ENCODE measurements at regions not wholly inside any gene's neighbourhood (a gene's known extent, or its start where the extent isn't known, plus 50 kb on each side); places are given as distances from the start of the nearest gene placed in this dataset.

GRCh38 chr1:43073490-43074230 lies 98.4 kb downstream of the EBNA1BP2 start:
- Histone ChIP-seq H3F3A (ENCODE audit: insufficient read depth) (no peaks in the 10 kb centered on the region), H3K27ac (no peak overlapping the region), H3K36me3 (ENCODE audit: low read depth) (no peaks in the 10 kb centered on the region), H3K9me2 (ENCODE audit: insufficient read depth) (no peaks in the 10 kb centered on the region), H3K4me1 (ENCODE audit: insufficient read depth) (no peaks in the 10 kb centered on the region), H3K4me2 (ENCODE audit: unreplicated experiment) (no peak overlapping the region), H3K79me2 (ENCODE audit: insufficient read depth) (no peaks in the 10 kb centered on the region), H3K4me3 (no peak overlapping the region), H3K9ac (no peak overlapping the region), H2AFZ (0 out of 2 replicates have a peak overlapping the region, but pooled peaks have one; percentile 22), H3K27me3 (replicated peaks; ENCODE audit: insufficient read depth) (no peaks in the 10 kb centered on the region), H4K20me1 (ENCODE audit: insufficient read depth) (no peaks in the 10 kb centered on the region), H3K9me3 (ENCODE audit: low read depth) (no peaks in the 10 kb centered on the region)
- TF ChIP-seq EZH2phosphoT487 (IDR thresholded peaks at IDR 0.05; ENCODE audit: insufficient read depth, low read depth): no peak
- TF ChIP-seq EZH2 (IDR thresholded peaks at IDR 0.05; ENCODE audit: insufficient read depth, poor library complexity, severe bottlenecking): no peak
- peak; percentile 83 for DNase-seq
- in situ Hi-C loops (cut with MboI): loop anchor here (10.0 kb wide), 1 partner anchor 299 kb away; no protein-coding TSS in a partner anchor
- WGBS, 2 experiments (ENCODE audit: low coverage in 1 of 2, low lambda C conversion rate in 2 of 2, missing lambda C conversion rate in 2 of 2): 27 to 34% methylated on average over 8 of the region's 8 CpGs

GRCh38 chr1:43072314-43072713 lies 99.8 kb downstream of the EBNA1BP2 start:
- H3K9me3 ChIP-seq (ENCODE audit: low read depth): no peaks in the 10 kb centered on the region
- in situ Hi-C loops (cut with MboI): loop anchor here (10.0 kb wide), 1 partner anchor 298 kb away; no protein-coding TSS in a partner anchor
- TF ChIP-seq EZH2 (IDR thresholded peaks at IDR 0.05; ENCODE audit: insufficient read depth, poor library complexity, severe bottlenecking) (no peak), EZH2phosphoT487 (IDR thresholded peaks at IDR 0.05; ENCODE audit: insufficient read depth, low read depth) (no peak)
- H3F3A ChIP-seq (ENCODE audit: insufficient read depth): no peaks in the 10 kb centered on the region
- H3K36me3 ChIP-seq (ENCODE audit: low read depth): no peaks in the 10 kb centered on the region
- H4K20me1 ChIP-seq (ENCODE audit: insufficient read depth): no peaks in the 10 kb centered on the region
- no peak overlapping the region for H3K27ac ChIP-seq
- H3K4me3 ChIP-seq: no peak overlapping the region
- no peak for DNase-seq
- H3K27me3 ChIP-seq (replicated peaks; ENCODE audit: insufficient read depth): no peaks in the 10 kb centered on the region
- H3K9me2 ChIP-seq (ENCODE audit: insufficient read depth): no peaks in the 10 kb centered on the region
- H3K4me2 ChIP-seq (ENCODE audit: unreplicated experiment): no peak overlapping the region
- WGBS, 2 experiments (ENCODE audit: low coverage in 1 of 2, low lambda C conversion rate in 2 of 2, missing lambda C conversion rate in 2 of 2): 77 to 82% methylated on average over 4 of the region's 4 CpGs
- H3K4me1 ChIP-seq (ENCODE audit: insufficient read depth): no peaks in the 10 kb centered on the region
- no peak overlapping the region for H3K9ac ChIP-seq
- H2AFZ ChIP-seq: no peak overlapping the region
- H3K79me2 ChIP-seq (ENCODE audit: insufficient read depth): no peaks in the 10 kb centered on the region

GRCh38 chr1:43071241-43071640 lies 100.8 kb downstream of the EBNA1BP2 start:
- no peak overlapping the region for H3K27ac ChIP-seq
- no peaks in the 10 kb centered on the region for H3K79me2 ChIP-seq (ENCODE audit: insufficient read depth)
- in situ Hi-C loops (cut with MboI): loop anchor here (10.0 kb wide), 1 partner anchor 296 kb away; no protein-coding TSS in a partner anchor
- no peak overlapping the region for H3K4me3 ChIP-seq
- no peak for DNase-seq
- no peaks in the 10 kb centered on the region for H3K27me3 ChIP-seq (replicated peaks; ENCODE audit: insufficient read depth)
- no peak overlapping the region for H2AFZ ChIP-seq
- 50 to 56% methylated on average over 2 of the region's 2 CpGs for WGBS, 2 experiments (ENCODE audit: low coverage in 1 of 2, low lambda C conversion rate in 2 of 2, missing lambda C conversion rate in 2 of 2)
- no peaks in the 10 kb centered on the region for H3K4me1 ChIP-seq (ENCODE audit: insufficient read depth)
- no peaks in the 10 kb centered on the region for H3K9me3 ChIP-seq (ENCODE audit: low read depth)
- no peaks in the 10 kb centered on the region for H4K20me1 ChIP-seq (ENCODE audit: insufficient read depth)
- no peak overlapping the region for H3K4me2 ChIP-seq (ENCODE audit: unreplicated experiment)
- TF ChIP-seq EZH2phosphoT487 (IDR thresholded peaks at IDR 0.05; ENCODE audit: insufficient read depth, low read depth): no peak
- TF ChIP-seq EZH2 (IDR thresholded peaks at IDR 0.05; ENCODE audit: insufficient read depth, poor library complexity, severe bottlenecking): no peak
- H3K36me3 ChIP-seq (ENCODE audit: low read depth): no peaks in the 10 kb centered on the region
- no peaks in the 10 kb centered on the region for H3F3A ChIP-seq (ENCODE audit: insufficient read depth)
- H3K9ac ChIP-seq: no peak overlapping the region
- no peaks in the 10 kb centered on the region for H3K9me2 ChIP-seq (ENCODE audit: insufficient read depth)

- DNase-seq: no peak
- in situ Hi-C loops (cut with MboI): loop anchor here (5.0 to 10.0 kb wide), 2 partner anchors 152 to 295 kb away; no protein-coding TSS in a partner anchor
- Histone ChIP-seq H3K9me3 (ENCODE audit: low read depth) (no peaks in the 10 kb centered on the region), H3K4me1 (ENCODE audit: insufficient read depth) (no peaks in the 10 kb centered on the region), H3K4me2 (ENCODE audit: unreplicated experiment) (no peak overlapping the region), H3K9me2 (ENCODE audit: insufficient read depth) (no peaks in the 10 kb centered on the region), H3F3A (ENCODE audit: insufficient read depth) (no peaks in the 10 kb centered on the region), H3K27ac (no peak overlapping the region), H3K79me2 (ENCODE audit: insufficient read depth) (no peaks in the 10 kb centered on the region), H4K20me1 (ENCODE audit: insufficient read depth) (no peaks in the 10 kb centered on the region), H3K27me3 (replicated peaks; ENCODE audit: insufficient read depth) (no peaks in the 10 kb centered on the region), H3K9ac (no peak overlapping the region), H2AFZ (no peak overlapping the region), H3K36me3 (ENCODE audit: low read depth) (no peaks in the 10 kb centered on the region), H3K4me3 (no peak overlapping the region)
- TF ChIP-seq EZH2phosphoT487 (IDR thresholded peaks at IDR 0.05; ENCODE audit: insufficient read depth, low read depth) (no peak), EZH2 (IDR thresholded peaks at IDR 0.05; ENCODE audit: insufficient read depth, poor library complexity, severe bottlenecking) (no peak)
- WGBS, 2 experiments (ENCODE audit: low coverage in 1 of 2, low lambda C conversion rate in 2 of 2, missing lambda C conversion rate in 2 of 2): 92 to 94% methylated on average over 12 of the region's 12 CpGs
Observed at GRCh38 chr1:43069461-43070050, 102.5 kb downstream of the EBNA1BP2 start.
